Testis (tissue), 2 donors: ENCODE measurements at regions not wholly inside any gene's neighbourhood (a gene's known extent, or its start where the extent isn't known, plus 50 kb on each side); places are given as distances from the start of the nearest gene placed in this dataset.

Experiments used
- DNase-seq: peaks from one replicate; pipeline ENCODE4 v3.0.0-alpha.2; 2019
- H3K27ac ChIP-seq, 2 donors: fragments of 200-600 bp; sonication (generic); one replicate each; pipeline ENCODE4 v1.5.1; 2019
- H3K27me3 ChIP-seq: fragments of 200-600 bp; sonication (generic); one replicate; pipeline ENCODE4 v1.5.1; 2019
- H3K36me3 ChIP-seq: fragments of 200-600 bp; sonication (generic); one replicate; pipeline ENCODE4 v1.5.1; 2017; ENCODE audit warnings: low read depth; ENCODE audit errors: missing control alignments
- H3K4me1 ChIP-seq: fragments of 200-600 bp; sonication (generic); one replicate; pipeline ENCODE4 v1.5.1; 2019
- H3K4me3 ChIP-seq, 2 donors: fragments of 200-600 bp; sonication (generic); one replicate each; pipeline ENCODE4 v1.5.1; 2017 to 2019
- H3K9me3 ChIP-seq: fragments of 200-600 bp; sonication (generic); one replicate; pipeline ENCODE4 v1.5.1; 2017
- POLR2A ChIP-seq: fragments of 450-650 bp; IDR thresholded peaks from one replicate; pipeline ENCODE4 v1.6.1; 2017; ENCODE audit warnings: antibody characterized with exemption, mild to moderate bottlenecking, moderate library complexity
- WGBS, 2 donors: methylation state at CpG; one replicate each; pipeline ENCODE4 v1.1.5; 2018; 5-methylcytosine and 5-hydroxymethylcytosine counted together
- intact Hi-C: fragments of 100-400 bp; cut with DNase I; formaldehyde crosslinking; loops from one replicate; pipeline ENCODE4 v1.15.1; 2023; ENCODE audit warnings: low total_unique reads
- TF ChIP-seq, protein P1 (sequence below), 3 experiments: fragments of 450-650 bp in 2 of 3; fragments of 200-600 bp in 1 of 3; sonication (generic) in 1 of 3; IDR thresholded peaks; one replicate each; pipeline ENCODE4 v1.5.1; 2016 to 2019; ENCODE audit warnings: antibody characterized with exemption in 3 of 3, mild to moderate bottlenecking in 2 of 3, moderate library complexity in 1 of 3

DNA sequence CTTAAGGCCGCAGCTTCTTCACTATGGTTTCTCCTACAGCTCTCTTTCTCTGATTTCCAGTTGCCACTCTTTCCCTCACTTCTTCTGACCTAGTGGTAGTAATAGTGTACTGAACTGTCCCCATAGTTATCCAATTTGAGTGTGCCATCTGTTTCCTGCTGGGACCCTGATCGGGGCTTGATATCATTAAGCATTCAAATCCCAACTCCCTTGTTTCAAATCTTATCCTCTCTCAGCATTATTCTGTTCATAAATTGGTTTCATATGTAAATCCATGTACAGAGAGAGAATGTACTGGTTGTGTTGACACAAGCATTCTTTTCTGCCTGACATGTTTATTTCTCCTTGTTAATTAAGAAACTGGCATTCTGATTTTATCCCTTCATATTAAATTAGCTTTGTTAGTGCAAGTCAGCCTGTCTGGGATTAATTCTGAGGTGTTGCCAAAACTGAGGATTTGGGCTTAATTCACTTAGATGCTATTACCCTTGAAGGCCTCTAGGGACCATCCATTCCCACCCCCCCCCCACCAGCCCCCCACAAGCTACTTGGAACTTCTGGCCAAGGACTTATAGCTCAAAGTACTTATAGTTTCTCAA, 84.6 kb upstream of the PROKR2 start:
- Histone ChIP-seq H3K27me3 (no peaks in the 10 kb centered on the region), H3K9me3 (no peaks in the 10 kb centered on the region), H3K36me3 (no peaks in the 10 kb centered on the region), H3K4me3 (no peak overlapping the region), H3K27ac (no peak overlapping the region), H3K4me1 (no peaks in the 10 kb centered on the region)
- no peak for TF ChIP-seq POLR2A
- TF ChIP-seq, protein P1, sequence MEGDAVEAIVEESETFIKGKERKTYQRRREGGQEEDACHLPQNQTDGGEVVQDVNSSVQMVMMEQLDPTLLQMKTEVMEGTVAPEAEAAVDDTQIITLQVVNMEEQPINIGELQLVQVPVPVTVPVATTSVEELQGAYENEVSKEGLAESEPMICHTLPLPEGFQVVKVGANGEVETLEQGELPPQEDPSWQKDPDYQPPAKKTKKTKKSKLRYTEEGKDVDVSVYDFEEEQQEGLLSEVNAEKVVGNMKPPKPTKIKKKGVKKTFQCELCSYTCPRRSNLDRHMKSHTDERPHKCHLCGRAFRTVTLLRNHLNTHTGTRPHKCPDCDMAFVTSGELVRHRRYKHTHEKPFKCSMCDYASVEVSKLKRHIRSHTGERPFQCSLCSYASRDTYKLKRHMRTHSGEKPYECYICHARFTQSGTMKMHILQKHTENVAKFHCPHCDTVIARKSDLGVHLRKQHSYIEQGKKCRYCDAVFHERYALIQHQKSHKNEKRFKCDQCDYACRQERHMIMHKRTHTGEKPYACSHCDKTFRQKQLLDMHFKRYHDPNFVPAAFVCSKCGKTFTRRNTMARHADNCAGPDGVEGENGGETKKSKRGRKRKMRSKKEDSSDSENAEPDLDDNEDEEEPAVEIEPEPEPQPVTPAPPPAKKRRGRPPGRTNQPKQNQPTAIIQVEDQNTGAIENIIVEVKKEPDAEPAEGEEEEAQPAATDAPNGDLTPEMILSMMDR (IDR thresholded peaks at IDR 0.05): no peak
- DNase-seq: no peak
- 73 to 81% methylated on average over 2 of the region's 2 CpGs for WGBS, 2 donors
- intact Hi-C loops: no loop called here

DNA sequence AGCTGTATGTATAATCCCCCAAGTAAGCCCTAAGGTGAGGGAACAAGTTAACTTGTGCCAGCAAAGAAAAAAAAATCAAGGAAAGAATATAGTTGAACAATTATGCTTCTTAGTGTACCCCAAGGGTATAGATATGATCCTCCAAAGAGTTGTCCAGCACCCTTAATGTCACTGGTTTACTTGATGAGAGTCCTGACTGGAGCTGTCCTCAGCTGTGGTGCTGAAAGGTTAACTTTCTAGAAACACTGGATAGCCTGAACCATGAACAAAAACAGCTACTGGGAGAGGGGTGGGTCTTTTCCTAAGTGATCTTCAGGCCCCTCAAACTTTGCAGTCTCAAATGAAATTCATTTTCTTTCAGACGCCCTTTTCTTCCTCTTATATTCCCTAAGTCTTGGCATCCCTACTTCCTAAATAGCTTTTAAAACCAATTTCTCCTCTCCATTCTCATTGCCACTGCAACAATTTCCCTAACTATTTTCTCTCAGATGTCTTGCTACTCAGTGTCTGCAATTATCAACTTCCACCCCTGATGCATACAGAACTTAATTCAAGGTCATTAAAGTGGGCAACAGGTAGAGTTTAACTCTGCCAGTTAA, 83.5 kb upstream of the PROKR2 start:
- no peak overlapping the region for H3K27ac ChIP-seq
- intact Hi-C loops: no loop called here
- H3K36me3 ChIP-seq: no peaks in the 10 kb centered on the region
- TF ChIP-seq, protein P1 (IDR thresholded peaks at IDR 0.05): no peak
- no peak for TF ChIP-seq POLR2A
- H3K4me3 ChIP-seq: no peak overlapping the region
- H3K4me1 ChIP-seq: no peaks in the 10 kb centered on the region
- WGBS, 2 donors: 33 to 41% methylated on average over 1 of the region's 1 CpG
- peak; percentile 23 for DNase-seq
- H3K9me3 ChIP-seq: no peaks in the 10 kb centered on the region
- no peaks in the 10 kb centered on the region for H3K27me3 ChIP-seq

DNA sequence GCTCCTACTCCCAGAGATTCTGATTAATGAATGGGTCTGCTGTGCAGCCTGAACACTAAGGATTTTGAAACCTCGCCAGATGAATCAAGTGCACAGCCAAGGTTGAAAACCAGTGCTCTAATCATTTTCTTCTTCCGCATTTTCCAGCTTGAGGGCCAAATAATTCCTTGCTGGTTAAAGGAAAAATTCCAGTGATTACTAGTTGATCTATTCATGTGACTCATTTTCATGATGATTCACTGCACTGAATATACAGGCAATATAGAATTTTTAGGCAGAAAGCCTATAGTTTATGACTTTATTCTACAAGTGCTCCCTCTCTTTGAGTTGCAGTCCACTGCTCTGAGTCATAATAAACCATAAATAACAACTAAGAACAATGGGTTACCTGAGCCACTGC, 80.6 kb upstream of the PROKR2 start:
- Histone ChIP-seq H3K9me3 (no peaks in the 10 kb centered on the region), H3K27me3 (no peaks in the 10 kb centered on the region), H3K27ac (no peak overlapping the region), H3K4me3 (no peak overlapping the region), H3K36me3 (no peaks in the 10 kb centered on the region), H3K4me1 (no peaks in the 10 kb centered on the region)
- no peak for DNase-seq
- WGBS, 2 donors: 74 to 81% methylated on average over 2 of the region's 2 CpGs
- TF ChIP-seq, protein P1 (IDR thresholded peaks at IDR 0.05): no peak
- no peak for TF ChIP-seq POLR2A
- intact Hi-C loops: no loop called here

- no peak overlapping the region for H3K4me3 ChIP-seq
- DNase-seq: no peak
- no peaks in the 10 kb centered on the region for H3K36me3 ChIP-seq
- TF ChIP-seq POLR2A: no peak
- TF ChIP-seq, protein P1 (IDR thresholded peaks at IDR 0.05): no peak
- 67 to 70% methylated on average over 9 of the region's 9 CpGs for WGBS, 2 donors
- H3K27me3 ChIP-seq: no peaks in the 10 kb centered on the region
- H3K4me1 ChIP-seq: no peaks in the 10 kb centered on the region
- H3K27ac ChIP-seq: no peak overlapping the region
- no peaks in the 10 kb centered on the region for H3K9me3 ChIP-seq
- intact Hi-C loops: no loop called here
Measured at GRCh38 chr20:5395932-5396727, 79.4 kb upstream of the PROKR2 start.
